GM18520 (cell line): ENCODE measurements at regions not wholly inside any gene's neighbourhood (a gene's known extent, or its start where the extent isn't known, plus 50 kb on each side); places are given as distances from the start of the nearest gene placed in this dataset.

Source experiments
- ATAC-seq: cut with Tn5 transposase; IDR thresholded peaks from one replicate; pipeline ENCODE4 v1.9.1; 2021; ENCODE audit not compliant: unreplicated experiment

- ATAC-seq, result no peak
Observed at GRCh38 chr4:53651156-53651735, 60.0 kb upstream of the LNX1 start.

- no peak for ATAC-seq
Observed at GRCh38 chr4:53649357-53649756, 58.1 kb upstream of the LNX1 start.

GRCh38 chr4:53647547-53647946 is 56.3 kb upstream of the LNX1 start:
- ATAC-seq, result no peak

- no peak for ATAC-seq
Observed at GRCh38 chr4:53646795-53647194, 55.5 kb upstream of the LNX1 start.

- no peak for ATAC-seq
Observed at GRCh38 chr4:53645108-53645507, 53.8 kb upstream of the LNX1 start.

- no peak for ATAC-seq
Observed at GRCh38 chr4:53644607-53645006, 53.3 kb upstream of the LNX1 start.
